PC-9 (cell line): ENCODE measurements at regions not wholly inside any gene's neighbourhood (a gene's known extent, or its start where the extent isn't known, plus 50 kb on each side); places are given as distances from the start of the nearest gene placed in this dataset.

Experiments
- BruUV-seq: library from RNA; stranded (reverse); fragments of 400-500 nt; replicated peaks from 2 replicates; lab custom pipeline; 2021; lab: Mats Ljungman, UMichigan
- CTCF ChIA-PET: fragments of 300-600 bp; sonication (Branson Sonifier 250); formaldehyde crosslinking; loops from one replicate; lab custom pipeline; 2022; ENCODE audit warnings: antibody characterized with exemption; lab: Charles Lee
- POLR2A ChIA-PET: fragments of 300-600 bp; sonication (Branson Sonifier 250); formaldehyde crosslinking; loops from one replicate; lab custom pipeline; 2022; ENCODE audit warnings: antibody characterized with exemption; ENCODE audit not compliant: unreplicated experiment; lab: Charles Lee
- DNase-seq, 2 experiments: peaks; one replicate each; pipeline versions ENCODE4 v3.0.0 to v3.0.0-alpha.2; 2015 to 2022; ENCODE audit warnings: mixed read lengths in 1 of 2
- H2AFZ ChIP-seq: fragments of 200-600 bp; sonication (generic); 2 replicates; pipeline ENCODE4 v1.8.1; 2017; ENCODE audit warnings: antibody characterized with exemption
- H3F3A ChIP-seq: fragments of 200-600 bp; sonication (generic); 2 replicates; pipeline ENCODE4 v1.8.1; 2017; ENCODE audit warnings: antibody characterized with exemption, mild to moderate bottlenecking, low read depth; ENCODE audit not compliant: insufficient read depth
- H3K27ac ChIP-seq: fragments of 200-600 bp; sonication (generic); 2 replicates; pipeline ENCODE4 v1.6.1; 2016; ENCODE audit warnings: mixed run types
- H3K27me3 ChIP-seq: fragments of 200-600 bp; sonication (generic); 2 replicates; pipeline ENCODE4 v1.6.1; 2016; ENCODE audit warnings: low read depth, mixed run types; ENCODE audit not compliant: insufficient read depth
- H3K36me3 ChIP-seq: fragments of 200-600 bp; sonication (generic); 2 replicates; pipeline ENCODE4 v1.6.1; 2016; ENCODE audit warnings: low read depth, mixed run types
- H3K4me1 ChIP-seq: fragments of 200-600 bp; sonication (generic); replicated peaks from 2 replicates; pipeline ENCODE4 v1.6.1; 2016; ENCODE audit warnings: mixed run types; ENCODE audit not compliant: insufficient read depth
- H3K4me2 ChIP-seq: fragments of 200-600 bp; sonication (generic); 2 replicates; pipeline ENCODE4 v1.6.1; 2017; ENCODE audit warnings: mixed run types
- H3K4me3 ChIP-seq: fragments of 200-600 bp; sonication (generic); 2 replicates; pipeline ENCODE4 v1.6.1; 2016; ENCODE audit warnings: mixed run types
- H3K79me2 ChIP-seq: fragments of 200-600 bp; sonication (generic); 2 replicates; pipeline ENCODE4 v1.6.1; 2017; ENCODE audit warnings: low read depth, mixed run types
- H3K9me2 ChIP-seq: fragments of 200-600 bp; sonication (generic); 2 replicates; pipeline ENCODE4 v1.8.1; 2017; ENCODE audit warnings: mild to moderate bottlenecking; ENCODE audit not compliant: insufficient read depth
- H3K9me3 ChIP-seq: fragments of 200-600 bp; sonication (generic); 2 replicates; pipeline ENCODE4 v1.8.1; 2016; ENCODE audit warnings: low read depth; ENCODE audit not compliant: insufficient read depth
- H4K20me1 ChIP-seq: fragments of 200-600 bp; sonication (generic); 2 replicates; pipeline ENCODE4 v1.8.1; 2017; ENCODE audit not compliant: insufficient read depth
- CTCF ChIP-seq: fragments of 200-600 bp; sonication (generic); conservative IDR thresholded peaks from 2 replicates; pipeline ENCODE4 v1.6.1; 2017; ENCODE audit warnings: mixed run types, antibody characterized with exemption, mild to moderate bottlenecking, moderate library complexity
- EZH2 ChIP-seq: fragments of 200-600 bp; sonication (generic); IDR thresholded peaks from 2 replicates; pipeline ENCODE4 v1.8.0; 2017; ENCODE audit warnings: antibody characterized with exemption, low read depth
- intact Hi-C: fragments of 100-400 bp; cut with micrococcal nuclease; formaldehyde crosslinking; loops from one replicate; pipeline ENCODE4 v1.10.0; 2022; ENCODE audit not compliant: unreplicated experiment

DNA sequence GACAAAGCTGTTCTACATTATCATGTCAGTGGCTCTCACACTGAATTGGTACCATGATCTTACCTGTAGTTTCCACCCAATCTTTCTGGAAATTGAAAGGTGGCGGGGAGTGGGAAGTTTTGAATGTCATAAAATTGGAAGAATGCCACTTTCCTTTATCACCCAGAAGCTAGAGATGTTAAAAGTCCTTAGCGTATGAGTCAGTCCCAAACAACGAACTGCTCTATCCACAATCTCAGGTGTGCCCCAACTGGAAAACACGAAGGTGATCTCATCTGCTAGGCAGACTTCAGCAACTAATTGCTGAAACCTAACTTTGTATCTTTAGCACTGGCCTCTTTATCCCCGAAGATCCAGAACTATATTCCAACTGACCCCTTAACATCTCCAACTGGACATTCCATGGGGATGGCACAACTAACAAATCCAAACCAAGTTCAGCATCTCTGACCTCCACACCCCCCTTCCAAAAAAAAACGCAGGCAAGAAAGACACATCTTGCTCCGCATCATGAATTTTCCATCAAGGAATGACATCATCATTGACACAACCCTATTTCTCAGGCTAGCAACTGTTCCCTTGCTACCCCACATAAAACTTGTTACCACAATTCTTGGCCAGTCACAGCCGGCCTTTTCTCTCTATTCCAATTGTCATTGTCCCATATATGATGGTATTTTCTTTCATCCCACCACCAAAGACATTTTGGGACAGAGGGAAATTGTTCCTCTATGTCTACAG is 175.4 kb downstream of the KLF12 start:
- H3K4me2 ChIP-seq: no peak overlapping the region
- H3K27ac ChIP-seq: no peak overlapping the region
- intact Hi-C loops: no loop called here
- H3K9me2 ChIP-seq: no peaks in the 10 kb centered on the region
- no peaks in the 10 kb centered on the region for H3K79me2 ChIP-seq
- CTCF ChIA-PET: interaction anchor here (0.6 kb wide), 1 partner anchor 302 kb away, joined by 3 read pairs; no protein-coding TSS in a partner anchor
- DNase-seq: peak; percentile 51 to 53
- H3K9me3 ChIP-seq: no peaks in the 10 kb centered on the region
- H2AFZ ChIP-seq: no peak overlapping the region
- no peak for TF ChIP-seq EZH2
- no peak for TF ChIP-seq CTCF
- no peak overlapping the region for H3K4me3 ChIP-seq
- BruUV-seq: no TSS peak
- no peaks in the 10 kb centered on the region for H3K27me3 ChIP-seq
- H3K36me3 ChIP-seq: no peaks in the 10 kb centered on the region
- POLR2A ChIA-PET: no interaction called here
- no peaks in the 10 kb centered on the region for H4K20me1 ChIP-seq
- no peaks in the 10 kb centered on the region for H3F3A ChIP-seq
- no peaks in the 10 kb centered on the region for H3K4me1 ChIP-seq

- no peaks in the 10 kb centered on the region for H3K27me3 ChIP-seq
- H3K79me2 ChIP-seq: no peaks in the 10 kb centered on the region
- H3F3A ChIP-seq: no peaks in the 10 kb centered on the region
- H4K20me1 ChIP-seq: no peaks in the 10 kb centered on the region
- TF ChIP-seq CTCF (no peak), EZH2 (no peak)
- H3K9me2 ChIP-seq: no peaks in the 10 kb centered on the region
- H3K27ac ChIP-seq: no peak overlapping the region
- H3K4me3 ChIP-seq: no peak overlapping the region
- no peaks in the 10 kb centered on the region for H3K4me1 ChIP-seq
- no TSS peak for BruUV-seq
- H3K36me3 ChIP-seq: no peaks in the 10 kb centered on the region
- no peak overlapping the region for H3K4me2 ChIP-seq
- intact Hi-C loops: no loop called here
- ChIA-PET CTCF (no interaction called here), POLR2A (no interaction called here)
- no peak for DNase-seq
- H2AFZ ChIP-seq: no peak overlapping the region
- H3K9me3 ChIP-seq: no peaks in the 10 kb centered on the region
Measured at GRCh38 chr13:73957889-73958288, 176.3 kb downstream of the KLF12 start.

GRCh38 chr13:73956795-73957408 is 177.3 kb downstream of the KLF12 start:
- Histone ChIP-seq H3K4me1 (no peaks in the 10 kb centered on the region), H3K4me2 (no peak overlapping the region), H3F3A (no peaks in the 10 kb centered on the region), H3K36me3 (no peaks in the 10 kb centered on the region), H2AFZ (no peak overlapping the region), H3K9me3 (no peaks in the 10 kb centered on the region), H3K27ac (no peak overlapping the region), H3K27me3 (no peaks in the 10 kb centered on the region), H3K9me2 (no peaks in the 10 kb centered on the region), H3K79me2 (no peaks in the 10 kb centered on the region), H4K20me1 (no peaks in the 10 kb centered on the region), H3K4me3 (no peak overlapping the region)
- ChIA-PET CTCF (no interaction called here), POLR2A (no interaction called here)
- TF ChIP-seq CTCF: no peak
- TF ChIP-seq EZH2: no peak
- DNase-seq: no peak
- intact Hi-C loops: no loop called here
- BruUV-seq: no TSS peak
